Jurkat, Clone E6-1 (cell line): ENCODE measurements at regions not wholly inside any gene's neighbourhood (a gene's known extent, or its start where the extent isn't known, plus 50 kb on each side); places are given as distances from the start of the nearest gene placed in this dataset.
"Not testable (repeated sequence)": the region's sequence is repeated elsewhere in the genome, so short reads cannot be mapped to it uniquely, and the experiment has no call there.

Experiments
- DNase-seq: peaks from one replicate; pipeline ENCODE4 v3.0.0-alpha.2; 2011; ENCODE audit warnings: low read depth, low spot score
- H3K4me3 ChIP-seq: 2 replicates; pipeline ENCODE4 v1.5.1; 2011; ENCODE audit warnings: mild to moderate bottlenecking, low read length, control low read depth, moderate library complexity

GRCh38 chr5:102069974-102070373 is 226.1 kb downstream of the SLCO4C1 start:
- DNase-seq = no peak

GRCh38 chr5:102068870-102069269 is 227.2 kb downstream of the SLCO4C1 start:
- H3K4me3 ChIP-seq = no peak overlapping the region
- DNase-seq = no peak

More at GRCh38 chr5:102069974-102070373, 226.1 kb downstream of the SLCO4C1 start:
- H3K4me3 ChIP-seq = no peak overlapping the region

- no peak for DNase-seq
- no peak overlapping the region for H3K4me3 ChIP-seq
Observed at GRCh38 chr5:102049517-102049916, 246.6 kb downstream of the SLCO4C1 start.

- H3K4me3 ChIP-seq = no peak overlapping the region
- no peak for DNase-seq
Observed at GRCh38 chr5:102048940-102049339, 247.1 kb downstream of the SLCO4C1 start.

GRCh38 chr5:102047073-102047472 is 249.0 kb downstream of the SLCO4C1 start:
- not testable (repeated sequence) for DNase-seq, H3K4me3 ChIP-seq

DNA sequence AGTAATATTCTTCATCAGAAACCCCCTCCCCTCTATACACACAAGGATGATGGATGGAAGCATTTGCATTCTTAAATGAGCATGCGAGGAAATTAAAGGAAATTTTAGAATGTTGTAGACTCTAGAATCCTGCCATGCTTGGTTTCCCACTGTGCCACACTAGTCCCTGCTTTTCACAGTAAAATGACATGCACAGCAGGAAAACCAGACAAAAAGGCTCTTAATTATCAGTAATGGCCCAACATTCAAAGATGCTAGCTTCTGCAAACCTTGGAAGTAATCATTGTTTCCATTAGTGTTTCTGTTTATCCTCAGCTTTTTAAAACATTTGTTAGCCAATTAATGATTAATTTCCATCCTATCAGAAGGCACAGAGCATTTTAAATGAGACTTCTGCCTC is 255.8 kb downstream of the SLCO4C1 start:
- no peak overlapping the region for H3K4me3 ChIP-seq
- no peak for DNase-seq

DNA sequence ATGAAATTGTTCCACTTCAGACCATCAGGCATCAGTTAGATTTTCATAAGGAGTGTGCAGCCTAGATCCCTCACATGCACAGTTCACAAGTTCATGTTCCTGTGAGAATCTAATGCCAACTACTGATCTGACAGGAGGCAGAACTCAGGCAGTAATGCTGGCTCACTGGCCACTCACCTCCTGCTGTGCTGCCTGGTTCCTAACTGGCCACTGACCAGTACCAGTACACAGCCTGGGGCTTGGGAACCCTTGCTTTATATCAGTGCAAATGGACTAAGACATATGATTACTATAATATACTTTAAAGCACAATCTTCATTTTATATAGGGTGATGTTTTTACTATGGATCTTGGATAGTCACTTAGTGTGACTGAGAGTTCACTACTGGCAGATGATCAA is 259.2 kb downstream of the SLCO4C1 start:
- H3K4me3 ChIP-seq = no peak overlapping the region
- DNase-seq = no peak

DNA sequence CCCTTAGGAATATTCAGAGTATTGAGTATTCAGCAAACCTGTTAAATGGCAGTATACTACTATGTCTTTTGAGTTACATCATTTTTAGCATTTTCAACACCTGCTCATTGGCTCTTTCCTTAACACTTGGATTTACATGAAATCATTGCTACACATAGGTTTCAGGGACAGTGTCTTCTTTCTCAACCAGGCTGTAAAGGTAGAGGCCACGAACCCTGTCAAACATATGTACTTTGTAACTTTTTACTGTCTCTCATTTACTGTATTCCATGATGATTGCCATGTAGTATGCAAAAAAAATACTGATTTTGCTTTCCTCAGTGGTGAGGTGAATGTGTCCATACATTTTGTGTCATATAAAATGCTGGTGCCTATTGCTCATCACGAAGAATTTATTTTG is 264.4 kb downstream of the SLCO4C1 start:
- no peak for DNase-seq
- no peak overlapping the region for H3K4me3 ChIP-seq

DNA sequence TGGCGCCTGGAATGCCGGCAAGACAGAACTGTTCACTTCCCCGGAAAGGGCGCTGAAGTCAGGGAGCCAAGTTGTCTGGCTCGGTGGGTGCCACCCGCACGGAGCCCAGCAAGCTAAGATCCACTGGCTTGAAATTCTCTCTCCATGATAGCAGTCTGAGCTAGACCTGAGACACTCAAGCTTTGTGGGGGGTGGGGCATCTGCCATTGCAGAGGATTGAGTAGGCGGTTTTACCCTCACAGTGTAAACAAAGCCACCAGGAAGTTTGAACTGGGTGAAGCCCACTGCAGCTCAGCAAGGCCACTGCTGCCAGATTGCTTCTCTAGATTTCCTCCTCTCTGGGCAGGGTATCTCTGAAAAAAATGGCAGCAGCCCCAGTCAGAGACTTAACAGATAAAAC is 277.4 kb downstream of the SLCO4C1 start:
- H3K4me3 ChIP-seq = no peak overlapping the region
- DNase-seq = no peak

GRCh38 chr5:102018279-102018678 is 277.8 kb downstream of the SLCO4C1 start:
- H3K4me3 ChIP-seq = no peak overlapping the region
- no peak for DNase-seq

DNA sequence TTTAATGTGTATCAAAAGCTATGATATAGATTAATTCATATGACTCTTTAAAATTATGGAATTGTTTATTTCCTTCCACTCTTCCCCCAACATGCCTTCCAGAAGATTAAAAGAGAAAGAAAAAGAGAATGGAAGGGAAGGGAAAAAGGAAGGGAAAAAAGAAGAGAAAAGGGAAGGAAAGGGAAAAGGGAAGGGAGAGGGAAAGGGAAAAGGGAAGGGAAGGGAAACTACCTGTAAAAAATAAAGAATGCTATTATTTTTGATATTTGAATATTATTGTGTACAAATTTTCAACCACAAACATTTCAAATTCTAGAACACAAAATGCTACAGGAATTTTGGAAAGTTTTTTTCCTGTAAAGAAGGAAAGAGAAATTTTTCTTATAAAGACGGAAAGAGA is 281.7 kb downstream of the SLCO4C1 start:
- no peak overlapping the region for H3K4me3 ChIP-seq
- DNase-seq = no peak

DNA sequence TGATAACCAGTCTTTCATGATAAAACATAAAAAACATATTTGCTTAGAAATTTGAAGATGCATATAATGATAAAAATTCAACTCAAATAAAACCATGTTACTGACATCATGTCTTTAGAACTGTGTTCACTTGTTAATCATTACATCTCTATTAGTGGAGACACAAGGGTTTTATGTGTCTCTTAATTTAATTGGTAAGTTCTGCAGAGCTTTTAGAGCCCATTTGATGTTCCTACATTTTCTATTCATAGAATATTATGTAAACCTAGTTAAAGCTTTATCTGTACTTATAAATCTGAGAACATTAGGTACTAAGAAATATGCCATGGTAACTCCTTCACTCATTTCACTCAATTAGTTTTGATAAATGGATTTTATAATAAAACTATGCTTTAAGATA is 285.4 kb downstream of the SLCO4C1 start:
- H3K4me3 ChIP-seq = no peak overlapping the region
- no peak for DNase-seq

DNA sequence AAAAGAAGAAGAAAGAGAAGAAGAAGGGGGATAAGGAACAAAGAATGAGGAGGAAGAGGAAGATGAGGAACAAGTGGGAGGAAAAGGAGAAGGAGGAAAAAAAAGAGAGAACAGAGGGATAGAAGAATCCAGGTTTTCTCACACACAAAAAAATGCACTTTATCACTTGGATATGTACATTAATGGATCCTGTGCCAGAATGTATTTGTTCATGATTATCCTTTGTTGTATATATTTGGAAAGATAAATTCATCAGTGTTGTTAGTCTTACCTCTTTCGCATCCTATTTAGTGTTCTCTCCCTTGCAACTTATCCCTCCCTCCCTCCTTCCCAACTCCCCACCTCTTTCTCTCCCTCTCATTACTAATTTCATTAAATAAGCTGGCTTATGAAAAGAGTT is 298.8 kb downstream of the SLCO4C1 start:
- H3K4me3 ChIP-seq = no peak overlapping the region
- no peak for DNase-seq

DNA sequence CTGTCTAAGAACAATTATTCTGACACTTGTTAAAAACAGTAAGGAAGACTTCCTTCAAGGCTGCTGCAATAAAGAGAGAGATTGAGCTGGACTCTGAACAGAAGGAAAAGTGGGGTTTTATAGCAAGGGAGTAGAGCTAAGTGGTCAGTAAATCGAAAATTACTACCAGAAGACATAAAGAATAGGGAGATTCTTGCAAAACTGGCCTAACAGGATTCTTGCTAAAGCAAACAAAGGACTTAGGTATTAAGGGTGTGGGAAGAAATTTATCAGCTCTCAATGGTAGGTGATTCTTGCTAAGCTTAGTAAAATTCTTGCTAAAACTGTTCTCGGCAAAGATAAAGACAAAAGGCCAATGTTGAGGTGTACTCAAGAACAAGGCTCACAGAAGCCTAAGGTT is 300.5 kb downstream of the SLCO4C1 start:
- no peak overlapping the region for H3K4me3 ChIP-seq
- no peak for DNase-seq

GRCh38 chr5:101991486-101991885 is 304.6 kb downstream of the SLCO4C1 start:
- no peak for DNase-seq
- H3K4me3 ChIP-seq = no peak overlapping the region

GRCh38 chr5:101989659-101990058 is 306.4 kb downstream of the SLCO4C1 start:
- no peak overlapping the region for H3K4me3 ChIP-seq
- no peak for DNase-seq

- peak; percentile 60 for DNase-seq
- no peak overlapping the region for H3K4me3 ChIP-seq
Observed at GRCh38 chr5:101977729-101978345, 318.2 kb downstream of the SLCO4C1 start.

DNA sequence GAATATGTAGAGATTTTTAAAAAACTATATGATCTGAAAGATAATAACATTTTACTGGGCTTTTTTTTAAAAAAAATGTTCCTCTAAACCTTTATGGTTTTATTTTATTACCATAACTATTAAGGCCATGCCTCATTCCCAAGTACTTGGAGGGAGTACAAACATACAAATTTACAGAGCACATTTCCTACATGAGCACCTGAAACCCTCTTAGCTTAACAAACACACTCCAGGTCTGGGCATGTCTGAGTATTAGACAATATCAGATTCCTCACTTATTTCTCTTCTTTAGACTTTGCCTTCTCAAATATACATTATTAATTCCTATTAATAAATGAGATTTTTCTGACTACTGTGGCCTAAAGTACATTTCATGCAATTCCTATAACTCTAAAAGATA is 319.2 kb downstream of the SLCO4C1 start:
- no peak for DNase-seq

GRCh38 chr5:101969742-101970141 is 326.3 kb downstream of the SLCO4C1 start:
- DNase-seq = no peak
- no peak overlapping the region for H3K4me3 ChIP-seq

More for the DNA sequence above, 319.2 kb downstream of the SLCO4C1 start:
- no peak overlapping the region for H3K4me3 ChIP-seq

DNA sequence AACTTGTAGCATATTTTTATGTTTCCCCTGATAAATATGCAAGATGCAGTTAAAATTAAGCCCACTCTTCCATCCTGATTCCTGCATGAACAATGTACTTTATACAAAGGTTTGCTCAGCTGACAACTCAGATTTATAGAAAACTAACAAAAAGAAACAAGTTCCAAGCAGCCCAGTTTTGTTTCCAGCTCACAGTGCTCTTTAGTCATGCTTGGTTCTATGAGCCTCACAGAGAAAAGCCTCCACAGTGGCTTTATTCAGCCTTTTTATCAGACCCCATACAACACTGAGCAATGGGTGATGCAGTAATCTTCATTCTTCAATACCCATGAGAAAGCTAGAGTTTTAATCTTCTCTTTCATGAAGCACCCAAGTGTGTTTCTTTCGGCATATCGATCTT is 329.6 kb downstream of the SLCO4C1 start:
- H3K4me3 ChIP-seq = no peak overlapping the region
- no peak for DNase-seq

DNA sequence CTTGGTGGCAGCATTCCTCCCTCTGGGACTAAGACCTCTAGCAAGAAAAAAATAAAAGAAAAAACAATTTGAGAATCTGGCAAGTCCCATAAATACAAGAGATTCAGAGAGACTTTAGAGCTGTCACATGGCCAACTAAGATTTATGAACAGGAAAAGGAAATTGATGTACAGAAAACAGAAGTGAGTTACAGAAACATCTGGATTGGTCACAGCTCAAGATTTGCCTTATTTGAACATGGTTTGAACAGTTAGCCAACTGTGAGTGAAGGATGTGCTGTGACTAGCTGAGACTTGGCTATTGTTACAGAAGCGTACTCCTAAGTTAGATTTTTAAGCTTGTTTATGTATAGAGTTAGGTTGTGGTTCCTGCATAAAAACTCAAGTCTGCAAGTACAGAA is 340.2 kb downstream of the SLCO4C1 start:
- H3K4me3 ChIP-seq = no peak overlapping the region
- no peak for DNase-seq

DNA sequence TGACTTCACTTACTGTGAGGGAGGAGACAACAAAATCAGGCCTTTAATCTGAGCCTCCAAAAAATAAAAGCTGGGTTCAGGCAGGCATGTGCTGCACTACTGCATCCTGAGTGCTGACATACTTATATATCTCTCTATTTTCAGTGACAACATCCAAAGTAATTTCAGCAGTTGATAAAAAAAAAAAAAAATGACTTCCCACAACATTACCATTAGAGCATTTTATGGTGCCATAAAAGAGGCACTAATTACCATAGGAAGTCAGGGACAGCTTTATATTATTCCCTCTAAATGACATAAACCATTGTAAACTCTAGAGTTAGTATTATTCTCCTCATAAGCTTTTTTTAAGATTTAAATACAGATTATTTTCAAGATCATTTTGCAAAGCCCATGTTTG is 346.1 kb downstream of the SLCO4C1 start:
- no peak for DNase-seq
- no peak overlapping the region for H3K4me3 ChIP-seq
